Thyroid gland (tissue), 4 donors: ENCODE measurements at regions not wholly inside any gene's neighbourhood (a gene's known extent, or its start where the extent isn't known, plus 50 kb on each side); places are given as distances from the start of the nearest gene placed in this dataset.

ENCODE experiments used
- POLR2A ChIP-seq, 2 donors: fragments of 450-650 bp; IDR thresholded peaks; one replicate each; pipeline ENCODE4 v1.6.1; 2017; ENCODE audit warnings: antibody characterized with exemption in 2 of 2, mild to moderate bottlenecking in 2 of 2, moderate library complexity in 1 of 2
- TF ChIP-seq, protein P1 (sequence below), 6 experiments: fragments of 200-600 bp in 3 of 6; fragments of 450-650 bp in 3 of 6; sonication (generic) in 3 of 6; IDR thresholded peaks; one replicate each; pipeline ENCODE4 v1.5.1; 2016 to 2019; ENCODE audit warnings: antibody characterized with exemption in 6 of 6, mild to moderate bottlenecking in 2 of 6, inconsistent platforms in 1 of 6, moderate library complexity in 1 of 6

GRCh38 chr2:14423145-14423906, 209.2 kb upstream of the LRATD1 start:
- TF ChIP-seq POLR2A (IDR thresholded peaks at IDR 0.05): no peak
- TF ChIP-seq, protein P1, sequence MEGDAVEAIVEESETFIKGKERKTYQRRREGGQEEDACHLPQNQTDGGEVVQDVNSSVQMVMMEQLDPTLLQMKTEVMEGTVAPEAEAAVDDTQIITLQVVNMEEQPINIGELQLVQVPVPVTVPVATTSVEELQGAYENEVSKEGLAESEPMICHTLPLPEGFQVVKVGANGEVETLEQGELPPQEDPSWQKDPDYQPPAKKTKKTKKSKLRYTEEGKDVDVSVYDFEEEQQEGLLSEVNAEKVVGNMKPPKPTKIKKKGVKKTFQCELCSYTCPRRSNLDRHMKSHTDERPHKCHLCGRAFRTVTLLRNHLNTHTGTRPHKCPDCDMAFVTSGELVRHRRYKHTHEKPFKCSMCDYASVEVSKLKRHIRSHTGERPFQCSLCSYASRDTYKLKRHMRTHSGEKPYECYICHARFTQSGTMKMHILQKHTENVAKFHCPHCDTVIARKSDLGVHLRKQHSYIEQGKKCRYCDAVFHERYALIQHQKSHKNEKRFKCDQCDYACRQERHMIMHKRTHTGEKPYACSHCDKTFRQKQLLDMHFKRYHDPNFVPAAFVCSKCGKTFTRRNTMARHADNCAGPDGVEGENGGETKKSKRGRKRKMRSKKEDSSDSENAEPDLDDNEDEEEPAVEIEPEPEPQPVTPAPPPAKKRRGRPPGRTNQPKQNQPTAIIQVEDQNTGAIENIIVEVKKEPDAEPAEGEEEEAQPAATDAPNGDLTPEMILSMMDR (IDR thresholded peaks at IDR 0.05): no peak
